H1 (cell line): ENCODE measurements at regions not wholly inside any gene's neighbourhood (a gene's known extent, or its start where the extent isn't known, plus 50 kb on each side); places are given as distances from the start of the nearest gene placed in this dataset.

Experiments used
- CTCF ChIA-PET: fragments of 300-600 bp; sonication (Branson Sonifier 250); formaldehyde crosslinking; loops from one replicate; lab custom pipeline; 2021; ENCODE audit not compliant: partially characterized antibody; lab: Charles Lee
- POLR2A ChIA-PET: fragments of 300-600 bp; sonication (Branson Sonifier 250); formaldehyde crosslinking; loops from one replicate; lab custom pipeline; 2021; ENCODE audit warnings: inconsistent platforms; ENCODE audit not compliant: partially characterized antibody; lab: Charles Lee
- DNase-seq, 2 experiments: peaks; one replicate each; pipeline versions ENCODE4 v3.0.0 to v3.0.0-alpha.2; 2010 to 2022; ENCODE audit warnings: low spot score in 2 of 2, low read depth in 1 of 2, mixed read lengths in 1 of 2
- FAIRE-seq: peaks from 2 replicates; lab custom pipeline; 2011; peaks lifted over from hg19 to GRCh38; lab: Jason Lieb, UNC
- H2AFZ ChIP-seq: 2 replicates; pipeline ENCODE4 v1.8.1; 2012; ENCODE audit warnings: low read length, inconsistent platforms
- H2AK5ac ChIP-seq: 2 replicates; pipeline ENCODE4 v1.6.1; 2013; ENCODE audit warnings: low read depth, low read length
- H2BK120ac ChIP-seq: replicated peaks from 2 replicates; pipeline ENCODE3; 2013; ENCODE audit warnings: low read depth, low read length, inconsistent platforms
- H2BK12ac ChIP-seq: 2 replicates; pipeline ENCODE4 v1.6.1; 2013; ENCODE audit warnings: low read depth, low read length
- H2BK15ac ChIP-seq: 2 replicates; pipeline ENCODE4 v1.6.1; 2013; ENCODE audit warnings: low read length
- H2BK20ac ChIP-seq: 2 replicates; pipeline ENCODE4 v1.6.1; 2013; ENCODE audit warnings: low read length
- H2BK5ac ChIP-seq: 2 replicates; pipeline ENCODE4 v1.6.1; 2013; ENCODE audit warnings: low read depth, low read length
- H3K14ac ChIP-seq: 2 replicates; pipeline ENCODE4 v1.6.1; 2013; ENCODE audit warnings: inconsistent platforms; ENCODE audit not compliant: insufficient read length
- H3K18ac ChIP-seq: 2 replicates; pipeline ENCODE4 v1.6.1; 2013; ENCODE audit warnings: low read length; ENCODE audit errors: extremely low read depth
- H3K23ac ChIP-seq: 2 replicates; pipeline ENCODE4 v1.6.1; 2013; ENCODE audit warnings: inconsistent platforms; ENCODE audit not compliant: insufficient read length
- H3K23me2 ChIP-seq: 2 replicates; pipeline ENCODE4 v1.6.1; 2013; ENCODE audit warnings: low read depth, low read length
- H3K27ac ChIP-seq: 2 replicates; pipeline ENCODE4 v1.6.1; 2011; ENCODE audit warnings: low read depth, low read length, inconsistent platforms
- H3K27me3 ChIP-seq, 4 experiments: replicated peaks in 1 of 4; 1 replicate in 1 of 4; 2 replicates in 3 of 4; pipeline versions ENCODE4 v1.6.1 to v1.8.1; 2011 to 2013; ENCODE audit warnings: low read length in 3 of 4, mild to moderate bottlenecking in 3 of 4, inconsistent platforms in 2 of 4, mixed read lengths in 2 of 4, moderate library complexity in 1 of 4; ENCODE audit not compliant: control insufficient read depth in 3 of 4, insufficient read depth in 3 of 4; ENCODE audit errors: extremely low read depth in 1 of 4
- H3K36me3 ChIP-seq, 4 experiments: 2 replicates each; pipeline versions ENCODE4 v1.6.1 to v1.8.1; 2011 to 2013; ENCODE audit warnings: mild to moderate bottlenecking in 4 of 4, low read length in 3 of 4, moderate library complexity in 2 of 4, control low read depth in 1 of 4, inconsistent platforms in 1 of 4; ENCODE audit not compliant: insufficient read depth in 4 of 4, control insufficient read depth in 2 of 4
- H3K4ac ChIP-seq: replicated peaks from 2 replicates; pipeline ENCODE3; 2013; ENCODE audit warnings: low read length, low read depth, mixed read lengths, inconsistent platforms; ENCODE audit not compliant: insufficient read length
- H3K4me1 ChIP-seq, 4 experiments: replicated peaks in 1 of 4; 1 replicate in 1 of 4; 2 replicates in 3 of 4; pipeline versions ENCODE4 v1.6.1 to v1.8.1; 2011 to 2013; ENCODE audit warnings: low read length in 3 of 4, inconsistent platforms in 2 of 4, mixed read lengths in 1 of 4; ENCODE audit not compliant: insufficient read depth in 4 of 4, control insufficient read depth in 3 of 4
- H3K4me2 ChIP-seq, 2 experiments: 2 replicates each; pipeline versions ENCODE4 v1.6.1 to v1.8.1; 2011 to 2013; ENCODE audit warnings: low read depth in 2 of 2, low read length in 2 of 2, control low read depth in 1 of 2, inconsistent platforms in 1 of 2, mild to moderate bottlenecking in 1 of 2; ENCODE audit not compliant: insufficient read depth in 1 of 2
- H3K4me3 ChIP-seq, 4 experiments: fragments of 200-600, 300-600 bp in 1 of 4; sonication (generic), shearing (Covaris generic), sonication (Bioruptor Twin) in 1 of 4; 2 replicates each; pipeline versions ENCODE4 v1.5.1 to v1.8.1; 2011 to 2016; ENCODE audit warnings: low read length in 4 of 4, low read depth in 3 of 4, control low read depth in 2 of 4, inconsistent platforms in 2 of 4, mild to moderate bottlenecking in 2 of 4, mixed read lengths in 1 of 4, moderate library complexity in 1 of 4; ENCODE audit not compliant: insufficient read depth in 2 of 4; ENCODE audit errors: extremely low read depth in 1 of 4
- H3K56ac ChIP-seq: replicated peaks from 2 replicates; pipeline ENCODE3; 2013; ENCODE audit warnings: low read depth, mild to moderate bottlenecking, mixed read lengths, low read length, inconsistent platforms; ENCODE audit not compliant: insufficient read length
- H3K79me1 ChIP-seq: 2 replicates; pipeline ENCODE4 v1.6.1; 2013; ENCODE audit warnings: low read depth, low read length, control low read depth
- H3K79me2 ChIP-seq, 2 experiments: 2 replicates each; pipeline versions ENCODE4 v1.6.1 to v1.8.1; 2012 to 2013; ENCODE audit warnings: low read length in 2 of 2, mild to moderate bottlenecking in 2 of 2, inconsistent platforms in 1 of 2; ENCODE audit not compliant: insufficient read depth in 2 of 2, control insufficient read depth in 1 of 2
- H3K9ac ChIP-seq, 4 experiments: replicated peaks in 1 of 4; 1 replicate in 1 of 4; 2 replicates in 3 of 4; pipeline versions ENCODE4 v1.6.1 to v1.8.1; 2011 to 2013; ENCODE audit warnings: low read depth in 3 of 4, low read length in 3 of 4, control low read depth in 2 of 4, mild to moderate bottlenecking in 2 of 4, moderate library complexity in 2 of 4, inconsistent platforms in 1 of 4; ENCODE audit errors: extremely low read depth in 1 of 4
- H3K9me3 ChIP-seq, 2 experiments: 2 replicates each; pipeline versions ENCODE4 v1.6.1 to v1.8.1; 2012 to 2013; ENCODE audit warnings: mild to moderate bottlenecking in 2 of 2, moderate library complexity in 2 of 2, control low read depth in 1 of 2, inconsistent platforms in 1 of 2, low read depth in 1 of 2, low read length in 1 of 2, mixed read lengths in 1 of 2; ENCODE audit not compliant: insufficient read depth in 2 of 2
- H4K20me1 ChIP-seq, 2 experiments: replicated peaks in 1 of 2; 2 replicates each; pipeline versions ENCODE3 to v1.8.1; 2011 to 2013; ENCODE audit warnings: inconsistent platforms in 2 of 2, low read length in 2 of 2, mild to moderate bottlenecking in 1 of 2; ENCODE audit not compliant: insufficient read depth in 2 of 2, control insufficient read depth in 1 of 2
- H4K5ac ChIP-seq: 2 replicates; pipeline ENCODE4 v1.6.1; 2013; ENCODE audit warnings: low read length, low read depth, mixed read lengths, inconsistent platforms; ENCODE audit not compliant: insufficient read length
- H4K8ac ChIP-seq: 2 replicates; pipeline ENCODE4 v1.8.0; 2013; ENCODE audit warnings: mild to moderate bottlenecking, moderate library complexity, low read length, inconsistent platforms; ENCODE audit not compliant: insufficient read depth; ENCODE audit errors: extremely low read depth
- H4K91ac ChIP-seq: replicated peaks from 2 replicates; pipeline ENCODE3; 2013; ENCODE audit warnings: low read length, mixed read lengths, inconsistent platforms; ENCODE audit not compliant: insufficient read length
- HDAC2 ChIP-seq, 2 experiments: fragments of 300-600 bp in 1 of 2; sonication (generic) in 1 of 2; IDR thresholded peaks; 2 replicates each; pipeline ENCODE4 v1.6.1; 2011 to 2012; ENCODE audit warnings: low read depth in 2 of 2, low read length in 2 of 2, mild to moderate bottlenecking in 2 of 2, moderate library complexity in 2 of 2, borderline replicate concordance in 1 of 2, inconsistent platforms in 1 of 2
- MAX ChIP-seq: IDR thresholded peaks from 2 replicates; pipeline ENCODE4 v1.6.1; 2012; ENCODE audit warnings: inconsistent platforms
- YY1 ChIP-seq: IDR thresholded peaks from 2 replicates; pipeline ENCODE4 v1.6.1; 2011; ENCODE audit warnings: low read depth, mild to moderate bottlenecking, low read length
- WGBS, 2 experiments: shearing (Covaris generic) in 1 of 2; methylation state at CpG; one replicate each; pipeline versions ENCODE4 v1.1.6 to v1.1.7; 2013 to 2015; ENCODE audit warnings: low lambda C conversion rate in 2 of 2, mixed read lengths in 2 of 2, inconsistent platforms in 1 of 2, low coverage in 1 of 2, missing lambda C conversion rate in 1 of 2; ENCODE audit not compliant: insufficient replicate concordance in 2 of 2, insufficient coverage in 1 of 2, insufficient read length in 1 of 2; ENCODE audit errors: extremely low coverage in 1 of 2, missing lambda C conversion rate in 1 of 2; 5-methylcytosine and 5-hydroxymethylcytosine counted together

- no peaks in the 10 kb centered on the region for H3K4me1 ChIP-seq
- no peak overlapping the region for H3K4me2 ChIP-seq
- no peak overlapping the region for H2AK5ac ChIP-seq
- no peak overlapping the region for H3K18ac ChIP-seq
- no peak for DNase-seq
- no peak overlapping the region for H3K4ac ChIP-seq
- H3K14ac ChIP-seq = no peak overlapping the region
- CTCF ChIA-PET = interaction anchor here (0.7 to 1.4 kb wide), 2 partner anchors 15 to 293 kb away, joined by 3 to 4 read pairs; no protein-coding TSS in a partner anchor
- H4K91ac ChIP-seq = no peak overlapping the region
- H2BK15ac ChIP-seq = no peak overlapping the region
- no peak overlapping the region for H2BK120ac ChIP-seq
- H3K36me3 ChIP-seq = peaks cover 0 to 2% (median 0%) of the 10 kb centered on the region in 4 experiments; a peak in 1 of 8 replicates
- no peak overlapping the region for H2BK20ac ChIP-seq
- no peak for FAIRE-seq
- H3K23ac ChIP-seq = no peak overlapping the region
- no peak overlapping the region for H2BK5ac ChIP-seq
- POLR2A ChIA-PET = no interaction called here
- no peak overlapping the region for H3K27ac ChIP-seq
- H3K56ac ChIP-seq = no peak overlapping the region
- no peak overlapping the region for H2BK12ac ChIP-seq
- H3K27me3 ChIP-seq = no peaks in the 10 kb centered on the region
- H4K5ac ChIP-seq = no peak overlapping the region
- no peaks in the 10 kb centered on the region for H3K9me3 ChIP-seq
- H3K4me3 ChIP-seq = no peak overlapping the region
- TF ChIP-seq HDAC2 (IDR thresholded peaks at IDR 0.05; ENCODE audit: borderline replicate concordance in 1 of 2, low read depth in 2 of 2, low read length in 2 of 2) (no peak), MAX (no peak), YY1 (no peak)
- H4K20me1 ChIP-seq = no peaks in the 10 kb centered on the region
- no peaks in the 10 kb centered on the region for H3K23me2 ChIP-seq
- H3K79me2 ChIP-seq = no peaks in the 10 kb centered on the region
- 97% methylated on average over 3 of the region's 3 CpGs; no CpG with 5 or more reads in 1 of the 2 experiments for WGBS, 2 experiments
- H2AFZ ChIP-seq = no peak overlapping the region
- H3K79me1 ChIP-seq = no peaks in the 10 kb centered on the region
- H4K8ac ChIP-seq = no peak overlapping the region
- H3K9ac ChIP-seq = no peak overlapping the region
Observed at GRCh38 chr5:56557198-56557597, 258.2 kb upstream of the MAP3K1 start.
